Pulmonary artery endothelial cell (primary cell): ENCODE measurements at regions not wholly inside any gene's neighbourhood (a gene's known extent, or its start where the extent isn't known, plus 50 kb on each side); places are given as distances from the start of the nearest gene placed in this dataset.

ENCODE experiments used
- DNase-seq: peaks from one replicate; pipeline ENCODE4 v3.0.0-alpha.2; 2011; ENCODE audit warnings: low read depth, low spot score

GRCh38 chr12:115228434-115228833 is 544.5 kb upstream of the TBX3 start:
- no peak for DNase-seq

GRCh38 chr12:115227137-115227615 is 543.2 kb upstream of the TBX3 start:
- no peak for DNase-seq

- no peak for DNase-seq
Measured at GRCh38 chr12:115225845-115226244, 541.9 kb upstream of the TBX3 start.

- DNase-seq, result no peak
Measured at GRCh38 chr12:115223991-115224390, 540.0 kb upstream of the TBX3 start.

- no peak for DNase-seq
Measured at GRCh38 chr12:115223322-115223721, 539.3 kb upstream of the TBX3 start.

- DNase-seq, result no peak
Measured at GRCh38 chr12:115222220-115222619, 538.2 kb upstream of the TBX3 start.

- no peak for DNase-seq
Measured at GRCh38 chr12:115216301-115216700, 532.3 kb upstream of the TBX3 start.

GRCh38 chr12:115215544-115215943 is 531.6 kb upstream of the TBX3 start:
- DNase-seq, result no peak

- DNase-seq, result no peak
Measured at GRCh38 chr12:115213538-115214016, 529.6 kb upstream of the TBX3 start.

GRCh38 chr12:115213118-115213517 is 529.1 kb upstream of the TBX3 start:
- no peak for DNase-seq

GRCh38 chr12:115212356-115212755 is 528.4 kb upstream of the TBX3 start:
- DNase-seq, result no peak

GRCh38 chr12:115210533-115211252 is 526.7 kb upstream of the TBX3 start:
- no peak for DNase-seq

- no peak for DNase-seq
Measured at GRCh38 chr12:115209230-115209629, 525.3 kb upstream of the TBX3 start.

- DNase-seq, result no peak
Measured at GRCh38 chr12:115208098-115208497, 524.1 kb upstream of the TBX3 start.

- DNase-seq, result no peak
Measured at GRCh38 chr12:115207216-115207915, 523.4 kb upstream of the TBX3 start.

GRCh38 chr12:115206801-115207200 is 522.8 kb upstream of the TBX3 start:
- no peak for DNase-seq

- DNase-seq, result no peak
Measured at GRCh38 chr12:115205755-115206308, 521.9 kb upstream of the TBX3 start.

- no peak for DNase-seq
Measured at GRCh38 chr12:115204957-115205754, 521.2 kb upstream of the TBX3 start.

- DNase-seq, result no peak
Measured at GRCh38 chr12:115203701-115204100, 519.7 kb upstream of the TBX3 start.

GRCh38 chr12:115201966-115202365 is 518.0 kb upstream of the TBX3 start:
- no peak for DNase-seq

- no peak for DNase-seq
Measured at GRCh38 chr12:115199831-115200230, 515.9 kb upstream of the TBX3 start.

GRCh38 chr12:115194857-115195256 is 510.9 kb upstream of the TBX3 start:
- no peak for DNase-seq
